GM12892 (cell line): ENCODE measurements at regions not wholly inside any gene's neighbourhood (a gene's known extent, or its start where the extent isn't known, plus 50 kb on each side); places are given as distances from the start of the nearest gene placed in this dataset.

Experiments used
- POLR2A ChIP-seq: IDR thresholded peaks from 2 replicates; pipeline ENCODE4 v1.6.1; 2011; ENCODE audit warnings: low read depth, low read length, control low read depth
- POLR2AphosphoS5 ChIP-seq: IDR thresholded peaks from 2 replicates; pipeline ENCODE4 v1.6.1; 2011; ENCODE audit warnings: low read depth, low read length, control low read depth
- TAF1 ChIP-seq: IDR thresholded peaks from 2 replicates; pipeline ENCODE4 v1.6.1; 2011; ENCODE audit warnings: low read depth, mild to moderate bottlenecking, control low read depth, low read length, borderline replicate concordance

DNA sequence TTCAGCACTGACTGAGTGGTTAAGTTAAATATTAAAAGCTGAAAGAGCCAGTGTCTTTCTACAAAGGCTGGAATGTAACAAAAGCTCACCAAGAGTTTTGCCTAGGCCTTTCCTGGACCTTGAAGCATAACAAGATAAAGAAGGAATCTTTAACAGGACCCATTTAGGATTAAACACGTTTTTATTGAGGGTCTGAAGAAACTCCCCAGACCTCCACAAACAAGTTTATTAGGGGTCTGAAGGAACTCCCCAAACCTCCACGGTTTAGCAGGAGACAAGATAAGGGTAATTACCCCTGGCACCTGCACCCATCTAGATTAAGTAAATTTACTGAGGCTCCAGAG is 104.0 kb downstream of the ACAA2 start:
- TF ChIP-seq TAF1 (no peak), POLR2AphosphoS5 (no peak), POLR2A (no peak)
